ENCODE measurements at regions not wholly inside any gene's neighbourhood (a gene's known extent, or its start where the extent isn't known, plus 50 kb on each side); places are given as distances from the start of the nearest gene placed in this dataset.

GRCh38 chr6:125354649-125355048 is 52.9 kb upstream of the HDDC2 start:
- H3K9me3 Mint-ChIP-seq, result peaks cover 0 to 2% (median 0%) of the 10 kb centered on the region in 7 donors
- Histone ChIP-seq H3K27ac (ENCODE audit: low read depth in 1 of 2, low read length in 2 of 2) (no peak overlapping the region), H3K9ac (ENCODE audit: insufficient read depth, low read length, poor library complexity, severe bottlenecking) (no peak overlapping the region), H3K4me1 (ENCODE audit: control insufficient read depth in 1 of 2, insufficient read depth in 2 of 2, low read length in 2 of 2) (no peaks in the 10 kb centered on the region), H3K4me2 (replicated peaks; ENCODE audit: extremely low read depth, low read length, poor library complexity, severe bottlenecking) (no peak overlapping the region), H2AFZ (ENCODE audit: insufficient read depth, low read depth, low read length, poor library complexity, severe bottlenecking) (no peak overlapping the region), H3K79me2 (ENCODE audit: insufficient read depth, low read length) (no peaks in the 10 kb centered on the region), H3K27me3 (ENCODE audit: control insufficient read depth in 2 of 2, insufficient read depth in 2 of 2, low read length in 2 of 2) (peaks cover 4 to 6% of the 10 kb centered on the region in 2 donors), H3K9me3 (replicated peaks in 1 of 2; ENCODE audit: control insufficient read depth in 1 of 2, insufficient read depth in 1 of 2, low read length in 2 of 2) (no peaks in the 10 kb centered on the region), H4K20me1 (ENCODE audit: insufficient read depth, low read length) (no peaks in the 10 kb centered on the region), H3K36me3 (replicated peaks in 1 of 2; ENCODE audit: control insufficient read depth in 1 of 2, insufficient read depth in 2 of 2, low read length in 2 of 2) (no peaks in the 10 kb centered on the region), H3K4me3 (replicated peaks in 1 of 3; ENCODE audit: low read depth in 2 of 3, low read length in 3 of 3) (no peak overlapping the region)
- TF ChIP-seq CTCF (IDR thresholded peaks at IDR 0.05), result no peak
- intact Hi-C loops (cut with micrococcal nuclease), result no loop called here
- peaks cover 6 to 16% (median 12%) of the 10 kb centered on the region in 3 donors for H3K27me3 Mint-ChIP-seq (ENCODE audit: low read depth in 3 of 3)
- H3K4me3 Mint-ChIP-seq, result no peak overlapping the region
- no peak for DNase-seq
- 43% methylated on average over 3 of the region's 3 CpGs for WGBS (ENCODE audit: insufficient coverage)
- H3K4me1 Mint-ChIP-seq, result no peaks in the 10 kb centered on the region
- no peaks in the 10 kb centered on the region for H3K36me3 Mint-ChIP-seq
- H3K27ac Mint-ChIP-seq, result no peak overlapping the region

GRCh38 chr6:125356884-125357283 is 55.1 kb upstream of the HDDC2 start:
- no peak for TF ChIP-seq CTCF (IDR thresholded peaks at IDR 0.05)
- intact Hi-C loops (cut with micrococcal nuclease), result no loop called here
- Histone ChIP-seq H3K79me2 (ENCODE audit: insufficient read depth, low read length) (no peaks in the 10 kb centered on the region), H3K4me2 (replicated peaks; ENCODE audit: extremely low read depth, low read length, poor library complexity, severe bottlenecking) (no peak overlapping the region), H3K9me3 (replicated peaks in 1 of 2; ENCODE audit: control insufficient read depth in 1 of 2, insufficient read depth in 1 of 2, low read length in 2 of 2) (no peaks in the 10 kb centered on the region), H3K36me3 (replicated peaks in 1 of 2; ENCODE audit: control insufficient read depth in 1 of 2, insufficient read depth in 2 of 2, low read length in 2 of 2) (no peaks in the 10 kb centered on the region), H4K20me1 (ENCODE audit: insufficient read depth, low read length) (no peaks in the 10 kb centered on the region), H3K9ac (ENCODE audit: insufficient read depth, low read length, poor library complexity, severe bottlenecking) (no peak overlapping the region), H3K27ac (ENCODE audit: low read depth in 1 of 2, low read length in 2 of 2) (no peak overlapping the region), H3K4me3 (replicated peaks in 1 of 3; ENCODE audit: low read depth in 2 of 3, low read length in 3 of 3) (no peak overlapping the region), H3K27me3 (ENCODE audit: control insufficient read depth in 2 of 2, insufficient read depth in 2 of 2, low read length in 2 of 2) (peaks cover 15 to 20% of the 10 kb centered on the region in 2 donors), H2AFZ (ENCODE audit: insufficient read depth, low read depth, low read length, poor library complexity, severe bottlenecking) (no peak overlapping the region), H3K4me1 (ENCODE audit: control insufficient read depth in 1 of 2, insufficient read depth in 2 of 2, low read length in 2 of 2) (no peaks in the 10 kb centered on the region)
- Mint-ChIP-seq H3K4me3 (no peak overlapping the region), H3K27me3 (ENCODE audit: low read depth in 3 of 3) (peaks cover 4 to 19% (median 14%) of the 10 kb centered on the region in 3 donors), H3K27ac (no peak overlapping the region), H3K4me1 (no peaks in the 10 kb centered on the region), H3K36me3 (no peaks in the 10 kb centered on the region), H3K9me3 (peaks cover 0 to 2% (median 0%) of the 10 kb centered on the region in 7 donors)
- WGBS (ENCODE audit: insufficient coverage), result no CpG with 5 or more reads among the region's 5 CpGs
- DNase-seq, result no peak
